ENCODE measurements at regions not wholly inside any gene's neighbourhood (a gene's known extent, or its start where the extent isn't known, plus 50 kb on each side); places are given as distances from the start of the nearest gene placed in this dataset.

DNA sequence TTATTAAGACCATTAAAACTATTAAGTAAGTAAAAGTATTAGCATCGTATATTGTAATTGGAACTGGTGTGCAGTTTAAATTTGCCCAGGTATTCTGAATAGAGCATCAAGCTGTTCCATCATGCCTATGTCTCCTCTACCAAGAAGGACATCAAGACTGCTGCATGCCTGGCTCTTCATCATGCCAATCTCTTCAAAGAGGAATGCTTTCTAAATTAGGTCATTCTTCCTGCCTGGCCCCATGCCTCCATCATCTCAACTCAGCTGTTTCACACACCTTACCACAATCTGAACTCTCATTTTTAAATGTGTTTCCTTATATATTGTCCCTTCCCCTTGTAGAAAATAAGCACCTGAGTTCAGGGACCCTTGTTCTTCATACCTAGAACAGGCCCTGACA lies 270.5 kb upstream of the PPARGC1A start:
- TF ChIP-seq, protein P1, sequence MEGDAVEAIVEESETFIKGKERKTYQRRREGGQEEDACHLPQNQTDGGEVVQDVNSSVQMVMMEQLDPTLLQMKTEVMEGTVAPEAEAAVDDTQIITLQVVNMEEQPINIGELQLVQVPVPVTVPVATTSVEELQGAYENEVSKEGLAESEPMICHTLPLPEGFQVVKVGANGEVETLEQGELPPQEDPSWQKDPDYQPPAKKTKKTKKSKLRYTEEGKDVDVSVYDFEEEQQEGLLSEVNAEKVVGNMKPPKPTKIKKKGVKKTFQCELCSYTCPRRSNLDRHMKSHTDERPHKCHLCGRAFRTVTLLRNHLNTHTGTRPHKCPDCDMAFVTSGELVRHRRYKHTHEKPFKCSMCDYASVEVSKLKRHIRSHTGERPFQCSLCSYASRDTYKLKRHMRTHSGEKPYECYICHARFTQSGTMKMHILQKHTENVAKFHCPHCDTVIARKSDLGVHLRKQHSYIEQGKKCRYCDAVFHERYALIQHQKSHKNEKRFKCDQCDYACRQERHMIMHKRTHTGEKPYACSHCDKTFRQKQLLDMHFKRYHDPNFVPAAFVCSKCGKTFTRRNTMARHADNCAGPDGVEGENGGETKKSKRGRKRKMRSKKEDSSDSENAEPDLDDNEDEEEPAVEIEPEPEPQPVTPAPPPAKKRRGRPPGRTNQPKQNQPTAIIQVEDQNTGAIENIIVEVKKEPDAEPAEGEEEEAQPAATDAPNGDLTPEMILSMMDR (conservative IDR thresholded peaks at IDR 0.05; ENCODE audit: low read depth, low read length), result no peak
- no peak overlapping the region for H3K4me3 ChIP-seq (ENCODE audit: low read depth, low read length)
- DNase-seq (ENCODE audit: low read depth), result no peak

DNA sequence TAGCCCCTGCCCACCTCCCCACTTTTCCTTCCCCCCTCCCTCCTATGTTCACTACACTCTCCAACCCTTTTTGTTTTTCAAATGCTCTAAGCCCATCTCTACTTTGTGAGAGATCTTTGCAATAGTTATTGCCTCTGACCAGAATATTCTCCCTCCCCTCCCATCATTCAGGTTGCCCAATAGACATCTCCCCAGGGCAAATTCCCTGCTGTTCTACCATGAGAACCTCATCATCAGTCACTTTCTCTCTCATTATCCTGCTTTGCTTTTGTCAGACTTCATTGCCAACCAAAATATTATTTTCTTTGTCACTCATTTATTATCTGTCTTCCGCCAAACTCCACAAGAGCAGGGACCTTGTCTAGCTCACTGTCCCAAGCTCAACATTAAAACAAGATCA lies 268.2 kb upstream of the PPARGC1A start:
- TF ChIP-seq, protein P1 (conservative IDR thresholded peaks at IDR 0.05; ENCODE audit: low read depth, low read length), result no peak
- no peak for DNase-seq (ENCODE audit: low read depth)
- H3K4me3 ChIP-seq (ENCODE audit: low read depth, low read length), result no peak overlapping the region

DNA sequence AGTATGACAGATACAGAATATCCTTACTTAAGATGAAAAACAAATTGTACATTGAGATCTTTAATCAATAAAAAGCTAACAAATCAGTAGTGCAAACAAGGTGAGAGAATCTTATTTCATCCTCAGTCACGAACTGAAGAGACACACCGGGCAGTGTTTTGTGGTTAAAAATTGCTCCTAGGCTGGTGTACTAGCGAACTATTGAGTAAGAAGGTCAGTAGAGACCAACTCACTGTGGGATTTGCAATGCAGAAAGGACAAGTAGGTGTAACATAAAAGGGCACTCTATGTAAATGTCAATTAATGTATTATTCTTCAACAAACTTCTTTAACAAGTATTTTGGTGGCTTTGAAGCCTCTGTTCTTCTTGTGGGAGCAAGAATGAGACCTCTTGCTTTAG lies 260.2 kb upstream of the PPARGC1A start:
- DNase-seq (ENCODE audit: low read depth), result no peak
- TF ChIP-seq, protein P1 (conservative IDR thresholded peaks at IDR 0.05; ENCODE audit: low read depth, low read length), result no peak
- H3K4me3 ChIP-seq (ENCODE audit: low read depth, low read length), result no peak overlapping the region

DNA sequence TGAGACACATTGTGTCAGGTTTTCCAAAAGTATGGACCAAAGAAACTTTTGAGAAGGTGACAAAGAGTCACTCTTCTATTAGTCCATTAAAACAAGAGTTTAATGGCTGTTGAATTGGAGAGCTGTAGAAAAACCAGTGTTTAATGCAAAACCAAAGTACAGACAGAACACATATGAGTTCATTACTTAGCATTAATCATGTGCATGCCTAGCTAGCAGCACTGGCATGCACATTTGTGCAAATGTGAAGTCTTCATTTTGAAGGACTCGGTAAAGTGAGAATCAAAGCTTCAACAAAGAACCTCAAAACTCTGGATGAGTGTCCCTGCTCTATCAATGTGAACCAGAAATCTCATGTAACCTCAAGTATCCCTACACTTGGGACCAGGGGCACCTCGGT lies 256.3 kb upstream of the PPARGC1A start:
- DNase-seq (ENCODE audit: low read depth), result no peak
- H3K4me3 ChIP-seq (ENCODE audit: low read depth, low read length), result no peak overlapping the region

GRCh38 chr4:24145591-24145990 lies 255.7 kb upstream of the PPARGC1A start:
- no peak overlapping the region for H3K4me3 ChIP-seq (ENCODE audit: low read depth, low read length)
- TF ChIP-seq, protein P1 (conservative IDR thresholded peaks at IDR 0.05; ENCODE audit: low read depth, low read length), result no peak
- no peak for DNase-seq (ENCODE audit: low read depth)

More for the DNA sequence above, 256.3 kb upstream of the PPARGC1A start:
- TF ChIP-seq, protein P1 (conservative IDR thresholded peaks at IDR 0.05; ENCODE audit: low read depth, low read length), result no peak

DNA sequence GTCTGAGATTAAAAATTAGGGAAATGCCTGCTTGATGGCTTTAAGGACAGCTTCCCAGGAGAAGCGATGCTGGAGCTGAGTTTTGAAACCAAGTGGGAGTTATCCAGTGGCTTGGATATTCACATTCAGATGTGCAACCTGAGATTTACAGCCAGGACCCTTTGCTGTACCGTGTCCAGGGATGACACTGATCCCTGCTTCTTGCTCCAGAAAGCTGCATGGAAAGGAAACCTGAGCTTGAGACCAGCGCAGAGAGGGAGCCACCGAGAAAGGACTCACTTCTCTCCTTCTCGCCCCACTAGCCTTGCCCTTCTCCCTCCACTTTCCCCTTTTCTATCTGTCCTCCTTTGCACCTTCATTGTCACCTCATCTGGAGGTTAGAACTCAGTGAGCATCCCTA lies 254.5 kb upstream of the PPARGC1A start:
- TF ChIP-seq, protein P1 (conservative IDR thresholded peaks at IDR 0.05; ENCODE audit: low read depth, low read length), result no peak
- no peak overlapping the region for H3K4me3 ChIP-seq (ENCODE audit: low read depth, low read length)
- DNase-seq (ENCODE audit: low read depth), result no peak

GRCh38 chr4:24143741-24144140 lies 253.9 kb upstream of the PPARGC1A start:
- no peak for DNase-seq (ENCODE audit: low read depth)
- H3K4me3 ChIP-seq (ENCODE audit: low read depth, low read length), result no peak overlapping the region
- TF ChIP-seq, protein P1 (conservative IDR thresholded peaks at IDR 0.05; ENCODE audit: low read depth, low read length), result no peak

Data from epithelial cell of proximal tubule (primary cell).